Activated CD8-positive, alpha-beta T cell treated with anti-CD3 and anti-CD28 coated beads for 36 hours (primary cell): ENCODE measurements at regions not wholly inside any gene's neighbourhood (a gene's known extent, or its start where the extent isn't known, plus 50 kb on each side); places are given as distances from the start of the nearest gene placed in this dataset.

Experiments used
- ATAC-seq: fragments of 200-7000 bp; cut with Tn5 transposase; one replicate; pipeline ENCODE4 v1.10.0; 2021; ENCODE audit warnings: mild to moderate bottlenecking, moderate library complexity
- CTCF ChIA-PET: fragments of 350-600 bp; sonication (Branson Sonifier 250); formaldehyde crosslinking; loops from one replicate; lab custom pipeline; 2021; ENCODE audit warnings: antibody characterized with exemption; lab: Charles Lee
- POLR2A ChIA-PET: fragments of 350-600 bp; sonication (Branson Sonifier 250); formaldehyde crosslinking; loops from one replicate; lab custom pipeline; 2021; ENCODE audit warnings: antibody characterized with exemption; lab: Charles Lee
- DNase-seq: peaks from one replicate; pipeline ENCODE4 v3.0.0-alpha.2; 2020
- H3K27ac Mint-ChIP-seq: one replicate; pipeline ENCODE4 v1.8.0; 2021; ENCODE audit warnings: mild to moderate bottlenecking, mixed read lengths
- H3K27me3 Mint-ChIP-seq: one replicate; pipeline ENCODE4 v1.8.0; 2021; ENCODE audit warnings: mixed read lengths
- H3K36me3 Mint-ChIP-seq: one replicate; pipeline ENCODE4 v1.8.0; 2021; ENCODE audit warnings: low read depth, mixed read lengths
- H3K4me1 Mint-ChIP-seq: one replicate; pipeline ENCODE4 v1.8.0; 2021; ENCODE audit warnings: low read depth, mixed read lengths
- H3K4me3 Mint-ChIP-seq: one replicate; pipeline ENCODE4 v1.8.0; 2021; ENCODE audit warnings: mild to moderate bottlenecking, moderate library complexity, mixed read lengths
- H3K9me3 Mint-ChIP-seq: one replicate; pipeline ENCODE4 v1.8.0; 2021; ENCODE audit warnings: mixed read lengths
- intact Hi-C: fragments of 100-400 bp; cut with micrococcal nuclease; formaldehyde crosslinking; loops from one replicate; pipeline ENCODE4 v1.10.0; 2022
- TF ChIP-seq, protein P1 (sequence below): fragments of 200-600 bp; IDR thresholded peaks from one replicate; pipeline ENCODE4 v1.8.0; 2022; ENCODE audit warnings: antibody characterized with exemption, mild to moderate bottlenecking

DNA sequence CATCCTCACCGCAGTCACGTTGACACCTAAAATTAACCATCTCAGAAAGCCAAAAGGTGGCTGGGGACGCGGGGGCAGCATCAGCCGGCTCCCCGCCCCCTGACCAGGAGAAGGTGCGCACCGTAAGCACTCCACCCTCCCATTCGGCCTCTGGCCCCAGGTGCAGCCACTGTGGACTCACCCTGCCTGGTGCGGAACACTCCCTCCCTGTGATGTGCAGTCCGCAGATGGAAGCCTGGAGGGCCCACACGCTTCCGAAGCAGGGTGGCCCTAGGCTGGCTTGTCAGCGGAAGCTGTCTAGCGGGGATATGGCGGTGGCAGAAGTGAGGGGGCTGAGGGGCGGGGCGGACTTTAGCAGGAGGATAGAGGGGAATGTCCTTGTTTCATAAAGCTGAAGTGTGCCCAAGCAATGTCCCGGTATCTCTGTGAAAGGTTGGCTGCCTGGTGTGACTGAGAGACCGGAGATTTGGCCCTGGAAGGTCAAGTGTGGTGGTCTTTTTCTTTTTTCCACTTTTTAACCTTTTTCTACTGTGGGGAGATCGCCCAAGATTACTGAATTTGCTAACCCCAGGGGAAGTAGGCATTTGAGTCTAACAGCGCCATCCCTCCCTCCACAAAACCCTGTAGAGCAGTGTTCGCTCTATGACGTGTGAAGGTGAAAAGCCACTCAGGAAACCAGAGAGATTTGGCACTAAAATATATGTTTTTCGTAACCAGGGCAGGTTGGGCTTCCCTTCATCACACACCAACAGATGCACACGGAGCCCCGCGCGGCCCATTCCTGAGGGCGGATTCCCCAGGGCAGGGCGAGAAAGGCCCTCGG is 74.7 kb downstream of the CXCL12 start:
- Mint-ChIP-seq H3K4me1 (peaks cover 12% of the 10 kb centered on the region), H3K4me3 (no peak overlapping the region), H3K9me3 (no peaks in the 10 kb centered on the region), H3K27me3 (peaks cover 17% of the 10 kb centered on the region), H3K36me3 (no peaks in the 10 kb centered on the region), H3K27ac (no peak overlapping the region)
- intact Hi-C loops = loop anchor here (10.0 kb wide), 1 partner anchor 625 kb away; no protein-coding TSS in a partner anchor
- DNase-seq (no peak), ATAC-seq (peak; percentile 2)
- ChIA-PET CTCF (interaction anchor here (1.3 kb wide), 1 partner anchor 30 kb away, joined by 4 read pairs; no protein-coding TSS in a partner anchor), POLR2A (no interaction called here)
- TF ChIP-seq, protein P1, sequence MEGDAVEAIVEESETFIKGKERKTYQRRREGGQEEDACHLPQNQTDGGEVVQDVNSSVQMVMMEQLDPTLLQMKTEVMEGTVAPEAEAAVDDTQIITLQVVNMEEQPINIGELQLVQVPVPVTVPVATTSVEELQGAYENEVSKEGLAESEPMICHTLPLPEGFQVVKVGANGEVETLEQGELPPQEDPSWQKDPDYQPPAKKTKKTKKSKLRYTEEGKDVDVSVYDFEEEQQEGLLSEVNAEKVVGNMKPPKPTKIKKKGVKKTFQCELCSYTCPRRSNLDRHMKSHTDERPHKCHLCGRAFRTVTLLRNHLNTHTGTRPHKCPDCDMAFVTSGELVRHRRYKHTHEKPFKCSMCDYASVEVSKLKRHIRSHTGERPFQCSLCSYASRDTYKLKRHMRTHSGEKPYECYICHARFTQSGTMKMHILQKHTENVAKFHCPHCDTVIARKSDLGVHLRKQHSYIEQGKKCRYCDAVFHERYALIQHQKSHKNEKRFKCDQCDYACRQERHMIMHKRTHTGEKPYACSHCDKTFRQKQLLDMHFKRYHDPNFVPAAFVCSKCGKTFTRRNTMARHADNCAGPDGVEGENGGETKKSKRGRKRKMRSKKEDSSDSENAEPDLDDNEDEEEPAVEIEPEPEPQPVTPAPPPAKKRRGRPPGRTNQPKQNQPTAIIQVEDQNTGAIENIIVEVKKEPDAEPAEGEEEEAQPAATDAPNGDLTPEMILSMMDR = no peak

DNA sequence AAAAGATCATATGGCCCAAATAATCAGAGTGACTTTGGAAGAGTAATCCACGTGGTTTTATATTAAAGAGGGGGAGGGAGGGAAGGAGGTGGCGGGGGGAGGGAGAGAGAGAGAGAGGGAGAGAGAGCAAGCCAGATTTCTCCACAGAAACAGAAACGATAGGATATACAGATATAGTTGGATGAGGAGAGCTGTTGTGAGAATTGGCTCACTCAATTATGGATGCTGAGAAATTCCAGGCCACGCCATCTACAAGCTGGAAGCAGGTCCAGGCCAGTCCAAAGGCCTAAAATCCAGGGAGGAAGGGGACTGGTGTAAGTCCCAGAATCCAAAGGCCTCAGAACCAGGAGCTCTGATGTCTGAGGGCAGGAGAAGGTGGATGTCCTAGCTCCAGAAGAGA is 75.5 kb downstream of the CXCL12 start:
- Mint-ChIP-seq H3K27me3 (peaks cover 17% of the 10 kb centered on the region), H3K4me3 (no peak overlapping the region), H3K36me3 (no peaks in the 10 kb centered on the region), H3K27ac (no peak overlapping the region), H3K9me3 (no peaks in the 10 kb centered on the region), H3K4me1 (peaks cover 12% of the 10 kb centered on the region)
- DNase-seq (no peak), ATAC-seq (no peak)
- CTCF ChIA-PET = interaction anchor here (1.4 kb wide), 1 partner anchor 78 kb away, joined by 3 read pairs; no protein-coding TSS in a partner anchor
- TF ChIP-seq, protein P1 = no peak
- POLR2A ChIA-PET = no interaction called here
- intact Hi-C loops = no loop called here

DNA sequence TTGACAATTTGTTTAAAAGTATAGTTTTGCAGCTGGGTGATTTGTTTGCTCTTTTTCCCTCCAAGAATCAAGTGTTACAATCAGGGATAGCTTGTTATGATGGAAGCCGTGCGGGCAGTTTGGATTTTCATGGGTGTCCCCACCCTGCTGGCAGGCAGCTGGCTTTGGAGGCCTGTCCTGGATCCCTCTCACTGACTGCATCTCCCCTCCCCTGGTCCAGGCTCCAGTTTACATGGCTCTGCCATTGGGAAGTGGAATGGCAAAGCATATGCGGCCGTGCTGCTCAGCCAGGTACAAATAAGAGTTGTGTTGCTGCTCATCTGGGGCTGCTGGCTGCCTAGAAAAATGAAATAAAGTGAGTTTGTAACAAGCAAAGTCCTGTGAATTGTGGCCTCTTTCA is 76.0 kb downstream of the CXCL12 start:
- no peak overlapping the region for H3K27ac Mint-ChIP-seq
- peaks cover 12% of the 10 kb centered on the region for H3K4me1 Mint-ChIP-seq
- DNase-seq = no peak
- intact Hi-C loops = no loop called here
- peaks cover 2% of the 10 kb centered on the region for H3K9me3 Mint-ChIP-seq
- CTCF ChIA-PET = interaction anchor here (1.4 kb wide), 1 partner anchor 78 kb away, joined by 3 read pairs; no protein-coding TSS in a partner anchor
- TF ChIP-seq, protein P1 = no peak
- H3K36me3 Mint-ChIP-seq = no peaks in the 10 kb centered on the region
- POLR2A ChIA-PET = no interaction called here
- ATAC-seq = no peak
- peaks cover 17% of the 10 kb centered on the region for H3K27me3 Mint-ChIP-seq
- H3K4me3 Mint-ChIP-seq = no peak overlapping the region

DNA sequence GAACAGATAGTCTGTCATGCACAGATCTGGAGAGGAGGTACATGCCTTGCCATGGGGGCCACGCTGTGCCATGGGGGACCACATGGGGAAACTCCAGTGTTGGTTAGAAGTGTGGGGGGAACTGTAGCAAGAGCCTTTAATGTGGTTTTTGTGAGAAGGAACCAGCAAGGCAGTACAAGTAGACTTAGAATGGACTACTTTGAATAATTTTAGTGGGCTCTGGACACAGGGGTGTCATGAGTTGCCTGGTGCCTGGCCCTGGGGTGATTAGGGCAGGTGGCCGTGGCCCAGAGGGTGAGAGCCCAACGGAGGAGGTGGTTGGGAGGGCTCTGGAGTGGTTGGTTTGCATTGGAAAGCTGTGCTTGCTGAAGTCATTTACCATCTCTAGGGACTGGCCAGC is 77.2 kb downstream of the CXCL12 start:
- POLR2A ChIA-PET = no interaction called here

More for the DNA sequence above, 77.2 kb downstream of the CXCL12 start:
- H3K9me3 Mint-ChIP-seq = peaks cover 4% of the 10 kb centered on the region
- peaks cover 12% of the 10 kb centered on the region for H3K4me1 Mint-ChIP-seq
- no peak overlapping the region for H3K27ac Mint-ChIP-seq
- no peaks in the 10 kb centered on the region for H3K36me3 Mint-ChIP-seq
- CTCF ChIA-PET = interaction anchor here (0.9 kb wide), 2 partner anchors 10 to 618 kb away, joined by 3 read pairs; no protein-coding TSS in a partner anchor
- H3K27me3 Mint-ChIP-seq = peaks cover 14% of the 10 kb centered on the region
- H3K4me3 Mint-ChIP-seq = no peak overlapping the region
- intact Hi-C loops = no loop called here
- DNase-seq = peak; percentile 12
- no peak for ATAC-seq
- TF ChIP-seq, protein P1 = no peak
